ENCODE measurements at regions not wholly inside any gene's neighbourhood (a gene's known extent, or its start where the extent isn't known, plus 50 kb on each side); places are given as distances from the start of the nearest gene placed in this dataset.

GRCh38 chr6:167056370-167056769 is 57.2 kb downstream of the CEP43 start:
- no peak for TF ChIP-seq CTCF (conservative IDR thresholded peaks at IDR 0.05 in 1 of 2, IDR thresholded peaks at IDR 0.05 in 1 of 2; ENCODE audit: low read depth in 1 of 2, low read length in 2 of 2)
- no peak for TF ChIP-seq EZH2 (IDR thresholded peaks at IDR 0.05; ENCODE audit: low read length, missing control alignments)
